ENCODE measurements at regions not wholly inside any gene's neighbourhood (a gene's known extent, or its start where the extent isn't known, plus 50 kb on each side); places are given as distances from the start of the nearest gene placed in this dataset.

- Mint-ChIP-seq H3K36me3 (no peaks in the 10 kb centered on the region), H3K27ac (no peak overlapping the region), H3K4me1 (peaks cover 10 to 15% of the 10 kb centered on the region in 2 donors), H3K9me3 (no peaks in the 10 kb centered on the region), H3K4me3 (no peak overlapping the region), H3K27me3 (ENCODE audit: low read depth in 2 of 2) (peaks cover 0 to 4% of the 10 kb centered on the region in 2 donors)
- H3K4me1 ChIP-seq (ENCODE audit: control insufficient read depth, insufficient read depth, low read length) = peaks cover 6% of the 10 kb centered on the region
- no peak overlapping the region for H3K4me3 ChIP-seq (ENCODE audit: low read length)
- TF ChIP-seq, protein P1, sequence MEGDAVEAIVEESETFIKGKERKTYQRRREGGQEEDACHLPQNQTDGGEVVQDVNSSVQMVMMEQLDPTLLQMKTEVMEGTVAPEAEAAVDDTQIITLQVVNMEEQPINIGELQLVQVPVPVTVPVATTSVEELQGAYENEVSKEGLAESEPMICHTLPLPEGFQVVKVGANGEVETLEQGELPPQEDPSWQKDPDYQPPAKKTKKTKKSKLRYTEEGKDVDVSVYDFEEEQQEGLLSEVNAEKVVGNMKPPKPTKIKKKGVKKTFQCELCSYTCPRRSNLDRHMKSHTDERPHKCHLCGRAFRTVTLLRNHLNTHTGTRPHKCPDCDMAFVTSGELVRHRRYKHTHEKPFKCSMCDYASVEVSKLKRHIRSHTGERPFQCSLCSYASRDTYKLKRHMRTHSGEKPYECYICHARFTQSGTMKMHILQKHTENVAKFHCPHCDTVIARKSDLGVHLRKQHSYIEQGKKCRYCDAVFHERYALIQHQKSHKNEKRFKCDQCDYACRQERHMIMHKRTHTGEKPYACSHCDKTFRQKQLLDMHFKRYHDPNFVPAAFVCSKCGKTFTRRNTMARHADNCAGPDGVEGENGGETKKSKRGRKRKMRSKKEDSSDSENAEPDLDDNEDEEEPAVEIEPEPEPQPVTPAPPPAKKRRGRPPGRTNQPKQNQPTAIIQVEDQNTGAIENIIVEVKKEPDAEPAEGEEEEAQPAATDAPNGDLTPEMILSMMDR (IDR thresholded peaks at IDR 0.05) = no peak
- H3K27ac ChIP-seq (ENCODE audit: low read length) = no peak overlapping the region
- 62% methylated on average over 4 of the region's 4 CpGs for WGBS (ENCODE audit: insufficient coverage)
- no peaks in the 10 kb centered on the region for H3K36me3 ChIP-seq (ENCODE audit: control insufficient read depth, insufficient read depth, low read length)
- no peaks in the 10 kb centered on the region for H3K9me3 ChIP-seq (ENCODE audit: control insufficient read depth, insufficient read depth, low read length)
- ATAC-seq (no peak), DNase-seq (no peak)
- H3K27me3 ChIP-seq (ENCODE audit: control insufficient read depth, insufficient read depth, low read length) = no peaks in the 10 kb centered on the region
- intact Hi-C loops (cut with micrococcal nuclease) = no loop called here
Observed at GRCh38 chr3:72553298-72553697, 294.9 kb downstream of the SHQ1 start.

GRCh38 chr3:72550582-72551262, 297.5 kb downstream of the SHQ1 start:
- peak overlapping the region in 1 of 2 donors; percentile 51 for H3K27ac Mint-ChIP-seq
- 90% methylated on average over 4 of the region's 4 CpGs for WGBS (ENCODE audit: insufficient coverage)
- H3K36me3 Mint-ChIP-seq = no peaks in the 10 kb centered on the region
- H3K4me3 Mint-ChIP-seq = peak overlapping the region; percentile 50
- H3K9me3 Mint-ChIP-seq = no peaks in the 10 kb centered on the region
- Histone ChIP-seq H3K36me3 (ENCODE audit: control insufficient read depth, insufficient read depth, low read length) (no peaks in the 10 kb centered on the region), H3K4me1 (ENCODE audit: control insufficient read depth, insufficient read depth, low read length) (peaks cover 6% of the 10 kb centered on the region), H3K4me3 (ENCODE audit: low read length) (no peak overlapping the region), H3K27ac (ENCODE audit: low read length) (no peak overlapping the region), H3K27me3 (ENCODE audit: control insufficient read depth, insufficient read depth, low read length) (no peaks in the 10 kb centered on the region), H3K9me3 (ENCODE audit: control insufficient read depth, insufficient read depth, low read length) (no peaks in the 10 kb centered on the region)
- DNase-seq = no peak
- TF ChIP-seq, protein P1 (IDR thresholded peaks at IDR 0.05) = no peak
- intact Hi-C loops (cut with micrococcal nuclease) = no loop called here
- peaks cover 10 to 15% of the 10 kb centered on the region in 2 donors for H3K4me1 Mint-ChIP-seq
- no peak for ATAC-seq
- H3K27me3 Mint-ChIP-seq (ENCODE audit: low read depth in 2 of 2) = no peaks in the 10 kb centered on the region

DNA sequence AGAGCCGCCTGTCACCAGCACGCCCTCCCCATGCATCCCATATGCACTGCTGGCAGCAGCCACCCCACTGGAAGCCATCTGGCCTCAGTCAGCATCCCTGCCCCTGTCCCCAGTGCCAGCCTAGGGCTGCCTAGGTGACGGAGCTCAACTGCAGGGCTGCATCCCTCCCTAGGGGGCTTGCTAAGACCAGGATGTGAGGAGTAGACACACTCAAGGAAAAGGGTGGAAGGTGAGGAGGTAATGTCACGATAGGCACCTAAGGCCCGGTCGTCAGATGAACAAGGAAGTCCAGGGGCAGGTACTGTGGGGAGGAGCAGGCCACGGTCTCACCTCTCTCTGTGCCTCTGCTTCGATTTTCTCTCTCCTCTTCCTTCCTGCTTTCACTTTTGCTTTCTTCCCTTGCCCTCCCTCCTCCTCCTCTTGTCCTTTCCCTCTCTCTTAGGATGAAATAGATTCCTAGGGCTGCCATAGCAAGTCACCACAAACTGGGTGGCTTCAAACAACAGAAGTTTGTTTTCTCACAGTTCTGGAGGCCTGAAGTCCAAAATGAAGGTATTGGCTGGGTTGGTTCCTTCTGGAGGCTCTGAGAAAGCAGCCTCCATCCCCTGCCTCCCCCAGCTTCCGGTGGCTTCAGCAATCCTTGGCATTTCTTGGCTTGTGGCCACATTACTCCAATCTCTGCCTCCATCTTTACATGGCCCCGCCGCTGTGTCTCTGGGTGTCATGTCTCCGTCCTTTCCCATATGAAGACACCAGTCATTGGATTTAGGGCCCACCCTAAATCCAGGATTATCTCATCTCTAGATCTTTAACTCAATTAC, 298.3 kb downstream of the SHQ1 start:
- intact Hi-C loops (cut with micrococcal nuclease) = no loop called here
- TF ChIP-seq, protein P1 (IDR thresholded peaks at IDR 0.05) = no peak
- ATAC-seq (no peak), DNase-seq (peak in 1 of 2 donors; percentile 31)
- no peaks in the 10 kb centered on the region for H3K36me3 ChIP-seq (ENCODE audit: control insufficient read depth, insufficient read depth, low read length)
- H3K9me3 ChIP-seq (ENCODE audit: control insufficient read depth, insufficient read depth, low read length) = no peaks in the 10 kb centered on the region
- WGBS (ENCODE audit: insufficient coverage) = 58% methylated on average over 12 of the region's 12 CpGs
- Mint-ChIP-seq H3K27ac (peak overlapping the region in 1 of 2 donors; percentile 51), H3K9me3 (no peaks in the 10 kb centered on the region), H3K4me3 (peak overlapping the region; percentile 50), H3K4me1 (peaks cover 10 to 15% of the 10 kb centered on the region in 2 donors), H3K27me3 (ENCODE audit: low read depth in 2 of 2) (no peaks in the 10 kb centered on the region), H3K36me3 (no peaks in the 10 kb centered on the region)
- H3K27ac ChIP-seq (ENCODE audit: low read length) = no peak overlapping the region
- H3K27me3 ChIP-seq (ENCODE audit: control insufficient read depth, insufficient read depth, low read length) = no peaks in the 10 kb centered on the region
- no peak overlapping the region for H3K4me3 ChIP-seq (ENCODE audit: low read length)
- H3K4me1 ChIP-seq (ENCODE audit: control insufficient read depth, insufficient read depth, low read length) = peaks cover 6% of the 10 kb centered on the region
